Activated CD4-positive, alpha-beta T cell treated with anti-CD3 and anti-CD28 coated beads, Interleukin-2, amount 50 U/mL, for 16 hours (primary cell): ENCODE measurements at regions not wholly inside any gene's neighbourhood (a gene's known extent, or its start where the extent isn't known, plus 50 kb on each side); places are given as distances from the start of the nearest gene placed in this dataset.

Source experiments
- DNase-seq: peaks from one replicate; pipeline ENCODE4 v3.0.0-alpha.2; 2020

- no peak for DNase-seq
These were observed 289.6 kb downstream of the METTL4 start for GRCh38 chr18:2281523-2282199.

GRCh38 chr18:2293109-2293839, 278.0 kb downstream of the METTL4 start:
- peak; percentile 3 for DNase-seq

- DNase-seq = no peak
These were observed 270.0 kb downstream of the METTL4 start for GRCh38 chr18:2301316-2301715.

GRCh38 chr18:2302012-2302411, 269.3 kb downstream of the METTL4 start:
- DNase-seq = no peak

- DNase-seq = no peak
These were observed 268.4 kb downstream of the METTL4 start for GRCh38 chr18:2302628-2303516.

- DNase-seq = no peak
These were observed 267.6 kb downstream of the METTL4 start for GRCh38 chr18:2303517-2304238.

GRCh38 chr18:2304378-2305175, 266.7 kb downstream of the METTL4 start:
- DNase-seq = no peak

GRCh38 chr18:2306606-2307005, 264.7 kb downstream of the METTL4 start:
- DNase-seq = no peak

GRCh38 chr18:2310886-2311285, 260.4 kb downstream of the METTL4 start:
- DNase-seq = no peak

GRCh38 chr18:2312440-2312839, 258.9 kb downstream of the METTL4 start:
- DNase-seq = no peak

GRCh38 chr18:2313332-2313731, 258.0 kb downstream of the METTL4 start:
- DNase-seq = no peak

GRCh38 chr18:2316082-2316750, 255.1 kb downstream of the METTL4 start:
- no peak for DNase-seq

GRCh38 chr18:2316751-2317696, 254.3 kb downstream of the METTL4 start:
- DNase-seq = no peak

- DNase-seq = no peak
These were observed 246.8 kb downstream of the METTL4 start for GRCh38 chr18:2324459-2324858.

- no peak for DNase-seq
These were observed 245.9 kb downstream of the METTL4 start for GRCh38 chr18:2325308-2325849.

- no peak for DNase-seq
These were observed 245.4 kb downstream of the METTL4 start for GRCh38 chr18:2325933-2326332.

- no peak for DNase-seq
These were observed 244.3 kb downstream of the METTL4 start for GRCh38 chr18:2326999-2327398.

GRCh38 chr18:2330764-2331163, 240.5 kb downstream of the METTL4 start:
- no peak for DNase-seq

- no peak for DNase-seq
These were observed 239.8 kb downstream of the METTL4 start for GRCh38 chr18:2331491-2331890.
